ENCODE measurements at regions not wholly inside any gene's neighbourhood (a gene's known extent, or its start where the extent isn't known, plus 50 kb on each side); places are given as distances from the start of the nearest gene placed in this dataset.

DNA sequence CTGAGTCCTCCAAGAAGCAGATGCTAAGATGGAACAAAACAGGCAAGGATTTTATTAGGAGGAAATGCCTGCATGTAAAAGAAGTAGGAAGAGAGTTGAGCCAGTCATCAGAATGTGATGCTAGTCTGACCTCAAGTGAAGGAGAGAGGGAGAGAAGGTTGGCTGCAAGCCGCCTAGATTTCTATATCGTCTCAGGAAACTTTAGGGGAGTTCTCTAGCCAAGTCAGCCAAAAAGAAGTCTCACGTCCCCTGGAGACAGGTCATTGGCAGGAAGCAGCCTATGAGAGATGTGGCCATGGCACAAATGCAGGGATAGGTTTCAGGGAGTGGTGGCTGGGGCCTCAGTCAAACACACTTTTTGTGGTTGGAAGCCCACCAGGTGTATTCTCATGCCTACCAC is 378.0 kb downstream of the CD109 start:
- Histone ChIP-seq H3K27ac (ENCODE audit: low read length) (peak overlapping the region; percentile 77), H3K9me3 (ENCODE audit: low read length) (no peaks in the 10 kb centered on the region), H3K9me2 (replicated peaks; ENCODE audit: low read length) (no peaks in the 10 kb centered on the region), H3K4me3 (ENCODE audit: low read length) (no peak overlapping the region), H3K4me1 (ENCODE audit: insufficient read depth, low read length) (peaks cover 36% of the 10 kb centered on the region), H3K9ac (ENCODE audit: low read length) (0 out of 2 replicates have a peak overlapping the region, but pooled peaks have one; percentile 8), H3F3A (ENCODE audit: low read length, unreplicated experiment) (no peaks in the 10 kb centered on the region), H4K20me1 (ENCODE audit: low read length) (no peaks in the 10 kb centered on the region), H3K27me3 (ENCODE audit: low read length) (no peaks in the 10 kb centered on the region), H3K36me3 (ENCODE audit: low read depth, low read length) (no peaks in the 10 kb centered on the region), H2AFZ (ENCODE audit: low read length) (no peak overlapping the region), H3K79me2 (ENCODE audit: low read length) (no peaks in the 10 kb centered on the region), H3K4me2 (ENCODE audit: low read length) (peak overlapping the region; percentile 54)
- ChIA-PET CTCF (interaction anchor here (1.0 kb wide), 1 partner anchor 88 kb away, joined by 4 read pairs; no protein-coding TSS in a partner anchor), POLR2A (ENCODE audit: unreplicated experiment) (no interaction called here)
- peak; percentile 32 for DNase-seq
- peak; percentile 52 for ATAC-seq
- intact Hi-C loops (cut with micrococcal nuclease): loop anchor here (10.0 kb wide), 2 partner anchors 89 to 219 kb away; no protein-coding TSS in a partner anchor
- TF ChIP-seq EZH2phosphoT487 (IDR thresholded peaks at IDR 0.05; ENCODE audit: borderline replicate concordance, low read length) (no peak), EZH2 (IDR thresholded peaks at IDR 0.05; ENCODE audit: low read length, unreplicated experiment) (no peak)
- TF ChIP-seq, protein P1, sequence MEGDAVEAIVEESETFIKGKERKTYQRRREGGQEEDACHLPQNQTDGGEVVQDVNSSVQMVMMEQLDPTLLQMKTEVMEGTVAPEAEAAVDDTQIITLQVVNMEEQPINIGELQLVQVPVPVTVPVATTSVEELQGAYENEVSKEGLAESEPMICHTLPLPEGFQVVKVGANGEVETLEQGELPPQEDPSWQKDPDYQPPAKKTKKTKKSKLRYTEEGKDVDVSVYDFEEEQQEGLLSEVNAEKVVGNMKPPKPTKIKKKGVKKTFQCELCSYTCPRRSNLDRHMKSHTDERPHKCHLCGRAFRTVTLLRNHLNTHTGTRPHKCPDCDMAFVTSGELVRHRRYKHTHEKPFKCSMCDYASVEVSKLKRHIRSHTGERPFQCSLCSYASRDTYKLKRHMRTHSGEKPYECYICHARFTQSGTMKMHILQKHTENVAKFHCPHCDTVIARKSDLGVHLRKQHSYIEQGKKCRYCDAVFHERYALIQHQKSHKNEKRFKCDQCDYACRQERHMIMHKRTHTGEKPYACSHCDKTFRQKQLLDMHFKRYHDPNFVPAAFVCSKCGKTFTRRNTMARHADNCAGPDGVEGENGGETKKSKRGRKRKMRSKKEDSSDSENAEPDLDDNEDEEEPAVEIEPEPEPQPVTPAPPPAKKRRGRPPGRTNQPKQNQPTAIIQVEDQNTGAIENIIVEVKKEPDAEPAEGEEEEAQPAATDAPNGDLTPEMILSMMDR (conservative IDR thresholded peaks at IDR 0.05; ENCODE audit: low read depth, low read length): no peak
- BruUV-seq (replicated peaks): no TSS peak

DNA sequence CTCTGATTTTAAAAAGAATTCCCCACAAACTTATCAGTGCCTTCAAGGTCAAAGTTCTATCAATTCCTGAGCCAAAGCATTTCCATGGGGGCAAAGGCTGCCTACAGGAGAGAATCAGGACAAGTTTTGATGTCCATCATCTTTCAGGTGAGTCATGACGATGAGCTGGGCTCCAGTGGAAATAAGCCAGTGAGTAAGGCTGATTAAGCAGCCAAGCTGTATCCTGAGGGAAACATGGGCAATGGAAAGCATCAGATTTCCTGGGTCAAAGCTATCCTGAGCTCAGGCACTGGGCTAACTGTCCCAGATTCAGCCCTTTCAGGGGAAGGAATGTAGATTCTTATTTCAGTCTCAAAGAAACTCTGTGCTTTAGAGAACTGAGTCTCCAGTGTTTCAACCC is 377.4 kb downstream of the CD109 start:
- ATAC-seq (peak; percentile 96), DNase-seq (peak; percentile 88)
- Histone ChIP-seq H3K4me1 (ENCODE audit: insufficient read depth, low read length) (peaks cover 36% of the 10 kb centered on the region), H3K4me3 (ENCODE audit: low read length) (no peak overlapping the region), H2AFZ (ENCODE audit: low read length) (no peak overlapping the region), H3K36me3 (ENCODE audit: low read depth, low read length) (no peaks in the 10 kb centered on the region), H3K9me2 (replicated peaks; ENCODE audit: low read length) (no peaks in the 10 kb centered on the region), H3K27me3 (ENCODE audit: low read length) (no peaks in the 10 kb centered on the region), H3F3A (ENCODE audit: low read length, unreplicated experiment) (no peaks in the 10 kb centered on the region), H3K4me2 (ENCODE audit: low read length) (peak overlapping the region; percentile 54), H3K9ac (ENCODE audit: low read length) (0 out of 2 replicates have a peak overlapping the region, but pooled peaks have one; percentile 8), H4K20me1 (ENCODE audit: low read length) (no peaks in the 10 kb centered on the region), H3K9me3 (ENCODE audit: low read length) (no peaks in the 10 kb centered on the region), H3K27ac (ENCODE audit: low read length) (peak overlapping the region; percentile 77), H3K79me2 (ENCODE audit: low read length) (no peaks in the 10 kb centered on the region)
- ChIA-PET CTCF (interaction anchor here (1.0 kb wide), 1 partner anchor 87 kb away, joined by 4 read pairs; no protein-coding TSS in a partner anchor), POLR2A (ENCODE audit: unreplicated experiment) (no interaction called here)
- TF ChIP-seq EZH2 (IDR thresholded peaks at IDR 0.05; ENCODE audit: low read length, unreplicated experiment) (no peak), EZH2phosphoT487 (IDR thresholded peaks at IDR 0.05; ENCODE audit: borderline replicate concordance, low read length) (no peak)
- TF ChIP-seq, protein P1 (conservative IDR thresholded peaks at IDR 0.05; ENCODE audit: low read depth, low read length): no peak
- intact Hi-C loops (cut with micrococcal nuclease): loop anchor here (10.0 kb wide), 2 partner anchors 89 to 219 kb away; no protein-coding TSS in a partner anchor
- BruUV-seq (replicated peaks): no TSS peak

DNA sequence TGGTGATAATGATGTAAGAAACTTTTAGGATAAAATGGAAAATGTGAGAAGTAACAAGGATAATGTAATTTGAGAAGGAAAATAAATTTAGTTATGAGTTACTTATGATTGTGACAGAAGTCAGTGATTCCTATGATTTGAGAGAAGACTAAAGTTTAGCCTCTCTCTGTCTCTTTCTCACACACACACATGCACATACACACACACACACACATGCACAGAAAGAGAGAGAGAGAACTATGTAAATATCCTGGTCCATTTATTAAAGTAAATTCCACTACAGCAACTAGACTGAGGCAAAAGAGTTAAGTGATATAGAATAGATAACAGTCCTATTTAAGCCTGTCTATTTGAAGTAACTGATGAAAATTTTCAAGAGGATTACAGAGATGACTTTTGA is 375.2 kb downstream of the CD109 start:
- Histone ChIP-seq H4K20me1 (ENCODE audit: low read length) (no peaks in the 10 kb centered on the region), H3K9me2 (replicated peaks; ENCODE audit: low read length) (no peaks in the 10 kb centered on the region), H3K27me3 (ENCODE audit: low read length) (no peaks in the 10 kb centered on the region), H3K27ac (ENCODE audit: low read length) (no peak overlapping the region), H3K4me3 (ENCODE audit: low read length) (no peak overlapping the region), H2AFZ (ENCODE audit: low read length) (no peak overlapping the region), H3F3A (ENCODE audit: low read length, unreplicated experiment) (no peaks in the 10 kb centered on the region), H3K36me3 (ENCODE audit: low read depth, low read length) (no peaks in the 10 kb centered on the region), H3K4me2 (ENCODE audit: low read length) (no peak overlapping the region), H3K4me1 (ENCODE audit: insufficient read depth, low read length) (peaks cover 43% of the 10 kb centered on the region), H3K79me2 (ENCODE audit: low read length) (no peaks in the 10 kb centered on the region), H3K9ac (ENCODE audit: low read length) (no peak overlapping the region), H3K9me3 (ENCODE audit: low read length) (no peaks in the 10 kb centered on the region)
- CTCF ChIA-PET: no interaction called here
- ATAC-seq: no peak
- no TSS peak for BruUV-seq (replicated peaks)
- intact Hi-C loops (cut with micrococcal nuclease): loop anchor here (10.0 kb wide), 2 partner anchors 86 to 216 kb away; no protein-coding TSS in a partner anchor
- POLR2A ChIA-PET (ENCODE audit: unreplicated experiment): no interaction called here
- no peak for DNase-seq
- no peak for TF ChIP-seq EZH2phosphoT487 (IDR thresholded peaks at IDR 0.05; ENCODE audit: borderline replicate concordance, low read length)
- no peak for TF ChIP-seq EZH2 (IDR thresholded peaks at IDR 0.05; ENCODE audit: low read length, unreplicated experiment)
- TF ChIP-seq, protein P1 (conservative IDR thresholded peaks at IDR 0.05; ENCODE audit: low read depth, low read length): no peak
